HG03521 (cell line): ENCODE measurements at regions not wholly inside any gene's neighbourhood (a gene's known extent, or its start where the extent isn't known, plus 50 kb on each side); places are given as distances from the start of the nearest gene placed in this dataset.

ENCODE experiments used
- ATAC-seq: cut with Tn5 transposase; IDR thresholded peaks from one replicate; pipeline ENCODE4 v1.9.1; 2021; ENCODE audit warnings: mild to moderate bottlenecking, moderate library complexity; ENCODE audit not compliant: unreplicated experiment

DNA sequence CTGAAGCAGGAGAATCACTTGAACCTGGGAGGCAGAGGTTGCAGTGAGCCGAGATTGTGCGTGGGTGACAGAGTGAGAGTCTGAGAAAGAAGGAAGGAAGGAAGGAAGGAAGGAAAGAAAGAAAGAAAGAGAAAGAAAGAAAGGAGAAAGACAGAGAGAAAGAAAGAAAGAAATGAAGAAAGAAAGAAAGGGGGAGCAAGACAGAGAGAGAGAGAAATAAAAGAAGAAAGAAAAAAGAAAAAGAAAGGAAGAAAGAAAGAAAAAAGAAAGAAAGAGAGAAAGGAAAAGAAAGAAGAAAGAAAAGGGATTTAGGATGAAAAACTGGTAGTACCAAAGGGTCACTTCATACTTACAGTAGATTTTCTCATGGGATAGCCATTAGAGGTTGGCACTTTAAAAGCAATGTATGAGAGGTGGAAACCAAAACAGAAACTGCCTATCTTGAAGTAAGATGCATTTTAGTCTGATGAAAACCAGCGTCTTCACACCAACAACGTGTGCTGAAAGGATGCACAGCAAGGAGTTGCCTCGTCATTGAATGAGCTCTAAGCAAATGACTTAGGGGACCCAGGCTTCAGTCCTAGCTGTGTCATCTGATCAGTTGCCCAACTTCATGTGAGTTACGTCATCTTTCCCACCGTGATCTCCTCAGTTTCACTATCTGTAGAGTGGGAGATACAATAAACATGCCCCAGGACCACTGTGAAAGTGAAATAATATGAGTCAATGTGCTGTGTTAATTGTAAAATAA is 133.9 kb upstream of the NEDD9 start:
- ATAC-seq, result peak; percentile 75

DNA sequence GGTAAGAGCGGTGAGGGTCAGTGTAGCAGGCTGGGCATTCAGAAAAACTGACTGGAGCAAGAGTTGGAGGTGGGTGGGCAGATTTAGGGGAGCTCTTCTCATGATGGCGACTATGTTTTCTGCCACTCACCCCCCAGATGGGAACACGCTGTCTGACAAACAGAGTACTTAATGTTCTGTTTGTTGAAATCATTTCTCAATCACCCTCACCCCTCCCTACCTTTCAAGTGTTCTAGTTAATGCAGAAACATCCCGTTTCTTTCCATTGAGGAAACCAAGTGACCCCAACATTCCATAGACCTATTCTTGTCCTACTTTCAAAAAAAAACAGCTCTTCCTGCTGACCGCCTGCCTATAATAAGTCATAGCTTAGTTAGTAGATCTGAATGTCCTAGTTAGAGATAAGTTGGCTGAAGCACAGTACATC is 132.5 kb upstream of the NEDD9 start:
- ATAC-seq, result no peak

DNA sequence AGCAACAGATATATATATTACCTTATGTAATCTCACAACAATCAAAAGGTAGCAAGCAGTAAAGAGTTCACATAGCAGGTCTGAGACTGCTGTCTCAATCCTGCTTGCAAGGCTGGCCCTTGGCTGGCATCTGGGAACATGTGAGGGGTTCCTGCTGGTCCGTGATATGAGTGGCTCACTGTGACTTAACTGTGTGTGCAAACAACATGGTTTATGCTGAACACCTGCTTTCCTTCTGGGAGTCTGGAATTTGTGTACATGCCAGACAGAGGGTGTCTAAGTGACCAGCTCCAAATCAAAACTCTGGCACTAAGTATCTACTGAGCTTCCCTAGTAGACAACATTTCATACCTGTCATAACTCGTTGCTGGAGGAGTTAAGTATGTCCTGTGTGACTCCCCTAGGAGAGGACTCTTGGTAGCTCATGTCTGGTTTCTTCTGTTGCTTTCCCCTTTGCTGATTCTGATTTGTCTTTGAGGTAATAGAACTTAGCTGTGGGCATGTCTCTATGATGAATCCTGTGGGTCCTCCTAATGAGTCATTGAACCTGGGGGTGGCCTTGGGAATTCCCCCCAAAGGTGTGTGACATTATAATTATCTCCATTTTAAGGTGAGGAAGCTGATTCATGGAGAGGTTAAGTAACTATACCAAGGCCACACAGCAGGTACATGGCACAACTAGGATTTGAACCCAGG is 131.6 kb upstream of the NEDD9 start:
- ATAC-seq, result no peak

DNA sequence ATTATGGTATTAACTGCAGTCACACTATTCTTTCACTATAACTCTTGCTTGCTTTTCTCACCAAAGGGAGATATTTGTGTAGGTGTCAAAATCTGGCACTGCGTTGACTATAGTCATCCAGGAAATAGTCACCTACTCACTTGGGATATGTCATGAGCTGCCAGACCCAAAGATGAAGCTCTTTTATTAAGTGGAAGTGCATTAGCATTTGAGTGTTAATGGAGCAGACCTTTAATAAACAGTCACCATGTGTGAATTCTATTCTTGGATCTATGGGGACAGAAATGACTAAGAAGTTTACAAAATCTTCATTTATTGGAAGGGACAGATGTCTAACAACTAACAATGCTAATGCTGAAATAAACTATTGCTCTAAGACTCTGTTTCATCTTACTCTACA is 130.1 kb upstream of the NEDD9 start:
- no peak for ATAC-seq

DNA sequence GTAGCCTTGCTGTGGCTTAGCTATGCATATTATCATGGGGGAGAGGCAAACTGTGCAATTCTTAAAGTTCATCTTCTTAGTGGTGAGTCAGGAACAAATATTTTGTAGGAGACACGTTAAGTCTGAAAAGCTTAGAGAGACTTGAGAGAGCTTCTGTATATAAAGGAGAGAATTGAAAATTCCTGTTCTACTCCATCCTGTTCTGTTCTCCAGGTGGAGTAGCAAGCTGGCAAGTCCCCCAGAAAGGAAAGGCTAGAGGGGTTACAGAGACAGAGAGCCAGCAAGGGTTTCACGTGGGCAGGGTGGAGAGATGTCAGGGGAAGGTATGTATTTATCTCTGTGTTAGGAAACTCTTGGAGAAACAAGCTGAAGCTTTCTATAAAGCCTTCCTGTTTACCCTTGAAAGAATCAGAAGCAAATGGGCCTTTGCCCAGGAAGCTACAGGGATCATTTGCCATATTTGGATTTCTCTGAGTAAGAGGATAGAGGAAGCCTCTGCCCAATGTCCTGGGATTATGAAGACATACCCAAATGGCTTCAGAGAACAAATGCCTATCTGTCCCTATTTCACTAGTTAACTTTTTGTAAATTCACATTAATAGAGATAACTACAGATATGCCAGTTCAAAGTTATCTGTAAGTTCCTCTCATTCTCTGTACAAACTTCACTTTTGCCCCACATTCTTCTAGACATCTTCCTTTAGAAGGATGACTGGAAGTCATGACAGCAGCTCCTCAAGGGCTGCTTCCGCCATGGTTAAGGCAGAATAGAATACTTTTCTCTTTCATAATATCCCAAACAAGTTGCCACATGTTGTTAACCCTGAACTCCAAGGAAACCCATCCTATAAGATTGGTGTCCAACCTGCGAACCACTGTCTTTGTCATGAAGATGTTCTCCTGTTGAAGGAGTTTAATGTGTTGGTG is 126.7 kb upstream of the NEDD9 start:
- no peak for ATAC-seq

DNA sequence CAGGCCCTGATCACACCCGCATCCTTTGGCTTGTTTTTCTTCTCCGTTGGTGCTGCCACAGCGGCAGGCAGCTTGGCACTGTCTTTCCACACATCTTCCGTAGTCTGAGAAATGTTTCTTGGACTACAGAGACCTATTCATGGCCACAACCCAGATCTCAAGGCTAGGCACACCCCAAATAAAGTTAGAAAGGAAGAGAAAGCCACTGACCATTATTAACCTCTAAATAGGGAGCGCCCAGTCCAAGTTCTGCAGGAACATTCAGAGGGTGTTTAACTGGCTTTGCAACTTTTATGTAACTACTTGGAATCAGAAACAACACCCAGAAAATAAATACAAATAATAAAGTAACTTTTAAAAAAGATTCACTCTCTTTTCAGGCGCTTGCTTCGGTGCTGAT is 124.8 kb upstream of the NEDD9 start:
- no peak for ATAC-seq

DNA sequence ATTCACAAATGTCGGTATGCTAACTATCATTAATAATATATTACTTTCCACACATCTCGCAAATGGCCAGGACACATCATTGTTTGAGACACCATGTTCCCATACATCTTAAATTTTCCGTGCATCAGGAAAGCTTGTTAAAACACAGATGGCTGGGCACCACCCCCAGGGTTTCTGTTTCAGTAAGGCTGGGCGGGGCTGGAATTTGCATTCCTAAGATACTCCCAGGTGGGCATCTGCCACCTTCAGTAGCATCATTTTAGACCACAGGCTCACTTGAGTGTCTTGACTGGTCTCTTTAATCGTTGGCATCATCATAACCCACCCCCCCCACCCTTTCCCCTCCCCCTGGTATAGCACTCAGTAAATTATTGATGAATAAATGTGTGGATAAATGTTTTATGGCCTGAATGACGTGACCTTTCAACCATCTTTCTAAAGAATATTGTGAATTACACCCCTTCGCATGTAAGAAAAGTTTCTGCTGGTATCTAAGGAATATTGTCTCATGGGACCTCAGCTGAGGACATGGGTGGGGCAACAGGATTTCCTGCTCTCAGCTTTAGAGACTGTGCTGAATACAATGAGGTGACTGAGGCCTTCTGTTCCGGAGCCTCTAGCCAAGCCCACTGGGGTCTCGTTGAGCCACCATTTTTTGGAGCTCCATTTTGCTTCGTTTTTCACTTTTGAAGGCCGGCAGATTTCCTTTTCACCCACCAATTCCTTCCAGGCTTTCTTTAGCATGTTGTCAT is 124.1 kb upstream of the NEDD9 start:
- ATAC-seq, result no peak

DNA sequence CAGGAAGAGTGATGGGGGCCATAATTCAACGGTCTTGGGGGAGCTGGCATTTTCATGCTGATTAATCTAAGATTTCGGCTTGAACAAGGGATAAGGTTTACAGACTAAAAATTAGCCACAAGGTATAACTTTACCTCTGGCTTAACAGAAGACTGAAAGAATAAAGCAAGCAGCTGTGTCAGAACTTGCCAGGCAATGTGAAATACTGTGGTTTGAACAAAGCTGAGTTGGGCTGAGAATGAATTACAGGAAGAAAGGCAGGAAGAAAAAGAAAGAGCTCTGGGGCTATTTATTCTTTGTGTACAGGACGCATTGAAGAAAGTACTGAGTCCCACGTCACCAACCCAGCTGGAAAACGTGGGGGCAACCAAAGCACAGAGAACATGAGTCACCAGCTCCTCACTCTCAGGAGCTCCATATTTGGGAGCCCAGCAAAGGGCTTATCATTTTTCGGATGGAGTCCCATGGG is 121.5 kb upstream of the NEDD9 start:
- ATAC-seq, result no peak

DNA sequence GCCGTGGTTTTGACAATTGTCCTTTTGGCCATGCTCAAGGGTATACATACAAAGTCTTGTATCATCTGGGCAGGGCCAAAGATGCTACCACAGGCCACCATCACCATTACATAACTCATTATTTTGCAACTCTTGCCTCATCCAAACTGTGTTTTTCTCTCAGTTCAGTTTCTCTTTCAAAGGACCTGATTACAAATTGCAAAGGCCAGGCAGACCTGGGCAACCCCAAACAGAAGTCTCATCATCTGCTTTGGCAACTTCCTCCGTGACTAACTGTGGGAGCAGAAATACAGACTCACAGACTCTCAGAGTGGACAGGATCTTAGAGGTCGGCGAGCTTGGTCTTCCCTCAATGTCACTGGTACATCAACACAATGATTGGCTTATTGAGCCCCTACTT is 117.8 kb upstream of the NEDD9 start:
- no peak for ATAC-seq

DNA sequence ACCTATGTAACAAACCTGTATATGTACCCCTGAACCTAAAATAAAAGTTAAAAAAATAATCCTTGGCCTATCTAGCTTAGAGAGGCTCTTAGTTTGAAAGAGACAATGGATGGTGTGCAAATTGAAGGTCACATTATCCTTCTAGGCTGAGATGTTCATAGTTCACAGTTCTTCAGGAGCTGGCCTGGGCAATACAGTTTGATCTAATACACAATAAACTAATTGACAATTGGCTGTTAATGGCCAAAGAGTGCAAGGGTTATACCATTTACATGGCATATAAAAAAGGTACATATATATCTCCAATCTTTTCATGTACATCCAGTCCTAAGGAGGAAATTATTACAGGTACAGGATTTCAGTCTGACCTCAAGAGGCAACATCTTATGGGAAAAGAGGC is 117.4 kb upstream of the NEDD9 start:
- no peak for ATAC-seq

DNA sequence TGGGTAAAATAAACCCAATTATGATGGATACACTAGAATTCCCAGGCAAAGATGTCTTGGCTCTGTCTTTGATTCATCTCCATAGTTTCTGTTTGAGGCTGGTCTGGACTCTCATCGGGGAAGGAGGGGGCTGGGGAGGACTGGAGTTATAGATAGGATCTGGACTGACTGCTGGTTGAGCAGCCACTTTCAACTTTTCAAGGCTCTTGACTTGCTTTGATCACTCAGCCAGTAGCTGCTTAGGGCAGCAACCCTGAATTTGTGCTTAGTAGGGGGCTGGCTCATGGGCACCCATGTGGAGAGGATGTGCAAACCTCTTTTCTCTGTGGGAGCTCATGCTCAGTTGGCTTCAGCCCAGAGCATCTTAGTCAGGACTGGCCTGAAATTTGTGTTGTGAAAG is 114.0 kb upstream of the NEDD9 start:
- ATAC-seq, result no peak

DNA sequence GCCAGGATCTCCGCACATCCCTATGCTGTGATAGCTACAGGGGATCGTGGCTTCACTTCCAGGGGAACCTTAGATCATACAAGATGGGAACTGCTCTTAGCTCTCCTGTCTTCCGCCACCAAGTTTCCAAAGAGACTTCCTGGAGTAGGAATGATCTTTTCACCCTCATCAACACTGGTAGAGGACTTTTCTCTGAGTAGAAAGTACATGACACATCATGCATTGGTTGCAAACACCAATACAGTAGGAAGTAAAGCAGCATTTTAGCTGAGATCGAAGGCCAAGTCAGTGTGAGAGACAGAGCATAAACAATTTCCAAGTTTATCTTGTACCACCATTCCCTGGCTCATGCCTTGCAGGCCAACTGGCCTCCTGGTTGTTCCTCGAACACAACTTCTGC is 113.1 kb upstream of the NEDD9 start:
- ATAC-seq, result no peak

DNA sequence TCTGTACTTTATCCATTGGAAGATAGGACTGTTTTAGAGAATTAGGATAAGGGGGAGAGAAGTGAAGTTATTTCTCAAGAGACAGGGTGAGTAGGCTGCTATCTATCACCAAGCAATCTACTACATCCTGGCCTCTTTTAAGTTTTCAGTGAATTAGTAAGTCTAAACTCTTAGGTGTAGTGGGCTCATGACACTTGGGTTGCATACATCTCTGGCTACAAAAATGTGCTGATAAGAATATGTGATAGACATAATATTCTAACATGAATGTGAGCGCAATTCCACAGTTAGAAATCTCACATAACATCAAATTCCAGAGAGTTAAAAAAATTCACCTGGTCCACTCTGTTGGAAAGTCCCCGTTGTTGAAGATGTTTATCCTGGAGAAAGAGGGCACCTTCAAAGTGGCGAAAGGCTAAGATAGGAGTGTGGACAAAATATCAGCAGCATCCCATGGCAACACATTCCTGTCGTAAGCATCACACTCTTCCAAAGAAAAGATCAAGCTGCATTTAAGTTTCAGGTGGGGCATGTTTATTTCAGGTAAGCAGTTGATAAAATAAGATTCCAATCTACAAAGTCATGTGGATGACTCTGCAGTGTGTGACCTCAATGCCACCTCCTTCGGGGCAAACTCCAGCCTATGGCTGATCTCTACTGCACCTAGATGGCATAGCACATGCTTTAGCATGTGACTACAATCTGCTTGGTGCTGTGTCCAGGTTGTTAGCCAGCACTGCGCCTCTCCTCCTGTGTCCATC is 111.7 kb upstream of the NEDD9 start:
- ATAC-seq, result no peak

DNA sequence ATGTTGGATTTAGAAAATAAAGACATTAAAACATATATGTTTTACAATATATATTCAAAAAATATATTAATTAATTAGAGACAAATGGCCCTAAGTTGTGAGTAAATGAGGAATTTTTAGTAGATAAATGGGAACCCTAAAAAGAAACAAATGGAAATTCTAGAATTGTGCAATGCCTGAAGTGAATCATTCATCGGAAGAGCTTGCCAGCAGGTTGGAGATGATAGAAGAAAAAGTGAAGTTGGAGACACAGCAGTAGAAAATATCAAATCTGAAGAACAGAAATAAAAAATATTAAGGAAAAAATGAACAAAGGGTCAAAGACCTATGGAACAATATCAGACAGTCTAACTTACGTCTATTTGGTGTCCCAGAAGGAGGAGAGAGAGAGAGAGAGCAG is 109.4 kb upstream of the NEDD9 start:
- ATAC-seq, result no peak

DNA sequence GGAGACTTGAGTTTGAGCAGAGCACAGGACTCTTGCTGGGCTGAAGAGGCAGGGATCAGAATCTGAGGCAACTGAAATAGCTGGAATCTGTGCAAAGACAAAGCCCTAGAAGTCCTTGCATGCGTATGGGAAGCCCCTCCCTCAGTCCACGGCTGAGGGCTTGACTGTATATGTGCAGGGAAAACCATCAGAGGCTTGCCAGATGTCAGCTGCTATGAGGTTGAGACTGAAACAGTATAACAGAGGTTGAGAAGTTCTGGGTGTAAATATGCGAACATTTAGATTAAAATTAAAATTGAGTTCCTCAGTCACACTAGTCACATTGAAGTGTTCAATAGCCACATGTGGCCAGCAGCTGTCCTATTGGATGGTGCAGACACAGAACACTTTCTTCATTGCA is 108.8 kb upstream of the NEDD9 start:
- ATAC-seq, result no peak

DNA sequence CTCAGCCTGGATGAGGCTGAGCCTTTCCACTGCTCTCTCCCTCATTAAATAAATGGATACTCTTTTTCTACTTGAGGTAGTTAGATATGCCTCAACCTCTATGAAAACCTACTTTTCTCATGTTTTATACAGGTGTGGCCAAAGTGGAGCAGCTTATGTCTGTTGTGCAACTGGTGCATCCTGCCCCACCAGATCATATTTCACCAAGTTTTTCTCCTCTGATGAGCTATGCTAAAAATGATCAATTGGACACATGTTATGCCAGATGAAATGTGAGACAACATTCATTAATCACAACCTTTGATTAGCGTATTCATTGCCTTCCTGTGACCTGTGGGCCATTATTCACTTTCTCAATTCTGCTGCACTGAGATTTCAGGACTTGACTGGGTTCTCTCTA is 106.9 kb upstream of the NEDD9 start:
- ATAC-seq, result no peak

DNA sequence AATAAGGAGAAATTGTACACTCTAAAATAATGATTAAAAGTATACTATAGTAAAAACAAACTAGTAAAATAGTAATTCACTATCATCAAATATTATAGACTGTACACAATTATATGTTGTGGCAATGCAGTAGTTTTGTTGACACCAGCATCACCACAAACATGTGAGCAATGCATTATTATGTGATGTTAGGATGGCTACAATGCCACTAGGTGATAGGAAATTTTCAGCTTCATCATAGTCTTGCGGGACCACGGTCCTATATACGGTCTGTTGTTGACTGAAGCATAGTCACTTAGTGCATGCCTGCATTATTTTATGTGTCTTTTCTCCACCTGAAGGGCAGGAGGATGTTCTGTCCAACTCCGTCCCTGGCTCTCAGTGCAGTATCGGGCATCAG is 104.8 kb upstream of the NEDD9 start:
- no peak for ATAC-seq

DNA sequence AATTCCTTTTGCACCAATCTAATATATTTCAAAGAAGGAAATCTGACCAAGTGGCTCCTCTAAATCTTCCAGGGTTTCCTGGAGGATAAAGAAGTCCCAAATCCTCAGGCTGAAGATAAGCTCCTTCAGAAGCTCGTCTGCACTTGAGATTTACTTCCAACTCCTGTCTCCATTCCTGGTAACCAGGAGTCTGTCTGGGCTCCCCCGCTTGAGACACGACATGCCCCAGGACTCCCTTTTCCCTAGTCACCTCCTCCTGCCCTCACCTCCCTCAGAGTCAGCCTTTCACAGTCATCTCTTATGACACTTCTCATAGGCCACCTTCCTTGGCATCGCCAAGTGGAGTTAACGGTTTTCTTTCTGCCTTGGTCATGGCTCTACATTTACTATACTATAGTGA is 103.4 kb upstream of the NEDD9 start:
- no peak for ATAC-seq

DNA sequence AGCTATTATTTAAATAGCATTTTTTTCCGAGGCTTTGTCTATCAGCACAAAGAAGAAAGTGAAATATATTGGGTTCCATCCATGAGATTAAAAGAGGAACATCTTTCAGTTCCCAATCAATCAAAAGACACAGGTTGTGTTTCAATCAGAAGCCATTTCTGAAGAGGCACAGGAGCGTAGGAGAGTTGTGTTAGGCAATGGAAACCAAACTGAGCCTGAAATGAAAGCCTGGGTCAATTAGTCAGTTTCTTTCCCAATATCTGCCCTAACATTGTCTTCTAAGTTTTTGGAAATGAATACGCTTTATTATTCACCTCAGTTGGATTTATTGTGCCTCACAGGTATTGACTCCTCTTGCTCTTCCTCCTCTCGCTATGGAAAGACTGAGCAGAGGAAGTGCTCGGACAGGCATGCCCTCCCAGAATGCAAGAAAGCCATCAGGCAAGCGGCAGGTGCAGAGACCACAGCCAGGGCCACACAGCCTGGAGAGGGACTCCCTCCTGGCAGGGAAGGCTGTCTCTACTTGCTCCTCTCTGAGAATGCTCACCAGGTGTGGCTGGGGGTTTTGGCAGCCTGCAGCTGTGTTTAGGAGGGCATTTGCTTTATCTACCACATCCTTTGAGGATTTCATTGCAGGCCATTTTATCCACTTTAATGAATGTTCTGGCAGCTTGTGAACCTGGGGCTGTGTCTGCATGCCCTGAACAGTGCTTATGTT is 100.8 kb upstream of the NEDD9 start:
- no peak for ATAC-seq
